ENCODE measurements at regions not wholly inside any gene's neighbourhood (a gene's known extent, or its start where the extent isn't known, plus 50 kb on each side); places are given as distances from the start of the nearest gene placed in this dataset.

- Histone ChIP-seq H3K4me3 (no peak overlapping the region), H3K9me3 (no peaks in the 10 kb centered on the region), H3K4me1 (no peaks in the 10 kb centered on the region), H3K27ac (no peak overlapping the region), H3K27me3 (no peaks in the 10 kb centered on the region), H3K36me3 (peaks cover 0 to 7% (median 0%) of the 10 kb centered on the region in 3 donors)
- WGBS, 2 donors = 83 to 88% methylated on average over 5 of the region's 5 CpGs
- TF ChIP-seq EP300 (IDR thresholded peaks at IDR 0.05) = no peak
- no peak for TF ChIP-seq CTCF (IDR thresholded peaks at IDR 0.05)
- no peak for TF ChIP-seq POLR2A (IDR thresholded peaks at IDR 0.05)
- DNase-seq (ENCODE audit: low spot score in 2 of 2) = no peak
Observed at GRCh38 chr15:31551323-31551722, 224.7 kb downstream of the KLF13 start.

DNA sequence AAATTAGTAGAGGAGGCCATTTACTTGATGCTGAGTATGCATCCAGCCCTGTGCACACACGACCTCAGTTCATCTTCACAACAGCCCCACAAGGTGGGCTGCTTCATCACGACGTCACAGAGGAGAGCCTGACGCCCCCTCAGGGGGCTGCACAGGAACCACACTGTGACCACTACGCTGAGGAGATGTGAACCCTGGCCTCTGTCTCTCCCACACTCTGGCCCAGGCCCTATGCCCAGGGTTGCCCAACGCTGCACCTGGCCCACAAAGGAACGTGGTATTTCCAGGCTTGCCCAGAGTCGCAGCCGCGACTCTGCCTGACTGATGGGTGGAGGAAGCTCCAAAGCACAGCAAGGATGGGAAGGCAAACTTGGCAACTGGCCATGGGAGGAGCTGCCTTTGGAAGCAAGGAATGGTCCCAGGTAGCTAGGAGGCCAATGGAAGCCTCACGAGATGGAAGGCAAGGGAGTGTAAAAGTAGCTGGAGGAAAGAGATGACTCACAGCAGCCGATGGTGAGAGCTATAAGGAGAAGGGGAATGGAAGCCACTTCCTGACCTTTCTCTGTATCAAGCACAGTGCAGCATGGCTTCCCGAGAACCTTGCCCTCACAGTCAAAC is 226.0 kb downstream of the KLF13 start:
- TF ChIP-seq EP300 (IDR thresholded peaks at IDR 0.05) (no peak), CTCF (IDR thresholded peaks at IDR 0.05) (no peak), POLR2A (IDR thresholded peaks at IDR 0.05) (no peak)
- Histone ChIP-seq H3K36me3 (peaks cover 0 to 15% (median 0%) of the 10 kb centered on the region in 3 donors), H3K4me1 (no peaks in the 10 kb centered on the region), H3K27me3 (no peaks in the 10 kb centered on the region), H3K27ac (no peak overlapping the region), H3K4me3 (no peak overlapping the region), H3K9me3 (no peaks in the 10 kb centered on the region)
- no peak for DNase-seq (ENCODE audit: low spot score in 2 of 2)
- WGBS, 2 donors = 88 to 91% methylated on average over 13 of the region's 13 CpGs

DNA sequence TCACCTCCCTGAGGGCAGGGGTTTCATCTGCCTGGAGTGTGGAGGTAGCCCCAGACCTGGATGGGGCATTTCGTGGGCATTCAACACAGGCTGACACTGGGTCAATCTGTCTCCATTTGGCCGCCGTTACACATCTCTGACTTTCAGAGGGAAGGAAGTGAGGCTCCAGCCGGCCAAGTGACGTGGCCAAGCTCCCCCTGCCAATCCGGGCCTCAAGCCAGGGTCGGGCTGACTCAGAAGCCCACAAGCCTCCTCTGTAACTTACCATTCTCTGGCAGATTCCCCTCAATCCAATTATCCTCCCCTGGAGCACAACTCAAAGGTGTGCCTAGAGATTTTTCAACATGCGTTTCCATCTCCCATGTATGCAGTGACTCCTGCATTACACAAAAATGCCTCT is 227.6 kb downstream of the KLF13 start:
- no peaks in the 10 kb centered on the region for H3K27me3 ChIP-seq
- TF ChIP-seq EP300 (IDR thresholded peaks at IDR 0.05) (no peak), CTCF (IDR thresholded peaks at IDR 0.05) (no peak), POLR2A (IDR thresholded peaks at IDR 0.05) (no peak)
- H3K9me3 ChIP-seq = no peaks in the 10 kb centered on the region
- H3K4me3 ChIP-seq = no peak overlapping the region
- WGBS, 2 donors = 56 to 73% methylated on average over 6 to 8 of the region's 8 CpGs
- H3K36me3 ChIP-seq = peaks cover 0 to 27% (median 0%) of the 10 kb centered on the region in 3 donors
- H3K27ac ChIP-seq = peak overlapping the region in 2 of 4 donors; percentile 28 to 65
- DNase-seq (ENCODE audit: low spot score in 2 of 2) = peak in 1 of 2 donors; percentile 20
- H3K4me1 ChIP-seq = no peaks in the 10 kb centered on the region

GRCh38 chr15:31555022-31555421 is 228.4 kb downstream of the KLF13 start:
- DNase-seq (ENCODE audit: low spot score in 2 of 2) = no peak
- H3K9me3 ChIP-seq = no peaks in the 10 kb centered on the region
- WGBS, 2 donors = 85 to 86% methylated on average over 3 of the region's 3 CpGs
- H3K36me3 ChIP-seq = peaks cover 0 to 27% (median 0%) of the 10 kb centered on the region in 3 donors
- TF ChIP-seq EP300 (IDR thresholded peaks at IDR 0.05) = no peak
- TF ChIP-seq POLR2A (IDR thresholded peaks at IDR 0.05) = no peak
- TF ChIP-seq CTCF (IDR thresholded peaks at IDR 0.05) = no peak
- H3K4me3 ChIP-seq = no peak overlapping the region
- H3K4me1 ChIP-seq = no peaks in the 10 kb centered on the region
- H3K27ac ChIP-seq = peak overlapping the region in 2 of 4 donors; percentile 28 to 65
- H3K27me3 ChIP-seq = no peaks in the 10 kb centered on the region

DNA sequence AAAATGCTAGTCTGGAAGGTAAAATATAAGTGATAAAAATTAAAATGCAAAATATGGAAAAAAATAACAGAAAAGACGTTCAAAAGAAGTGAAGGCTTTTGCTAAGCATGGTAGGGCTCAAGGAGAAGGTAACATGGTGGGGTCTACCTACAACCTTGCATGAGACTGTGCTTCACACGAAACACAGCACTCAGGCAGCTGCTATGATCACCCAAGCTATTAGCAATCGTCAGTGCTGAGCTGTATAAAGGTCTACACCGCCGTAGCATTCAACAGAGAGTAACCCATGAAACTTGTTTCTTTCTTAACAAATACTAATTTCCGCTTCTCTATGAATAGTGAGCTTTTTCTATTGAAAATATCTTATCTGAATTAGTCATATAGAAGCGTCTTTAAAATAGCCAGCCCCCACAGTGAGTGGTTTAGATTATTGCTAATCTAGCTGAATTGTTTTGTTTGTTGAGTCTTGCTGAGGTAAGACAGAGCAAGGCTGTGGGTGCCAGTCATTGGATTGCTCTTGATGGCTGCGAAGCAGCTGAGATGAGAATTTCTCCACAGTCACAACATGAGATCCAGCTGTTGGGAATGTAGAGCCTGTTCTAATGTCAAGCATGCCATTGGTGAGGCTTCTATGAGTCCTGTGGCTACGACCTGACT is 230.0 kb downstream of the KLF13 start:
- DNase-seq (ENCODE audit: low spot score in 2 of 2) = no peak
- WGBS, 2 donors = 87 to 90% methylated on average over 9 of the region's 9 CpGs
- H3K36me3 ChIP-seq = peaks cover 0 to 20% (median 0%) of the 10 kb centered on the region in 3 donors
- H3K4me1 ChIP-seq = no peaks in the 10 kb centered on the region
- no peak overlapping the region for H3K4me3 ChIP-seq
- H3K27me3 ChIP-seq = no peaks in the 10 kb centered on the region
- H3K27ac ChIP-seq = no peak overlapping the region
- no peaks in the 10 kb centered on the region for H3K9me3 ChIP-seq
- TF ChIP-seq CTCF (IDR thresholded peaks at IDR 0.05) (no peak), EP300 (IDR thresholded peaks at IDR 0.05) (no peak), POLR2A (IDR thresholded peaks at IDR 0.05) (no peak)
